ENCODE measurements at regions not wholly inside any gene's neighbourhood (a gene's known extent, or its start where the extent isn't known, plus 50 kb on each side); places are given as distances from the start of the nearest gene placed in this dataset.

GRCh38 chr7:153320681-153321080 lies 561.1 kb downstream of the ACTR3B start:
- no peak overlapping the region for H3K4me2 ChIP-seq (ENCODE audit: low read length)
- H2AFZ ChIP-seq (ENCODE audit: low read depth, low read length): no peak overlapping the region
- H3K4me3 ChIP-seq (ENCODE audit: low read length): no peak overlapping the region
- H3K9ac ChIP-seq (ENCODE audit: low read length): no peak overlapping the region
- no peak for TF ChIP-seq CTCF (IDR thresholded peaks at IDR 0.05; ENCODE audit: low read depth, low read length)
- TF ChIP-seq EZH2phosphoT487 (IDR thresholded peaks at IDR 0.05; ENCODE audit: low read depth): no peak
- H4K20me1 ChIP-seq (ENCODE audit: insufficient read depth, low read length): no peaks in the 10 kb centered on the region
- no peak overlapping the region for H3K27ac ChIP-seq (ENCODE audit: low read length)
- H3K4me1 ChIP-seq (ENCODE audit: low read length): no peaks in the 10 kb centered on the region
- H3K9me3 ChIP-seq (ENCODE audit: insufficient read depth, low read length): no peaks in the 10 kb centered on the region
- no peaks in the 10 kb centered on the region for H3K36me3 ChIP-seq (replicated peaks; ENCODE audit: low read depth, low read length)
- H3K27me3 ChIP-seq (ENCODE audit: low read depth, low read length): no peaks in the 10 kb centered on the region
- H3K79me2 ChIP-seq (ENCODE audit: low read length): no peaks in the 10 kb centered on the region

- no peaks in the 10 kb centered on the region for H3K36me3 ChIP-seq (replicated peaks; ENCODE audit: low read depth, low read length)
- no peak overlapping the region for H3K9ac ChIP-seq (ENCODE audit: low read length)
- no peak overlapping the region for H2AFZ ChIP-seq (ENCODE audit: low read depth, low read length)
- TF ChIP-seq CTCF (IDR thresholded peaks at IDR 0.05; ENCODE audit: low read depth, low read length): no peak
- TF ChIP-seq EZH2phosphoT487 (IDR thresholded peaks at IDR 0.05; ENCODE audit: low read depth): no peak
- H3K27ac ChIP-seq (ENCODE audit: low read length): no peak overlapping the region
- H3K4me1 ChIP-seq (ENCODE audit: low read length): no peaks in the 10 kb centered on the region
- no peaks in the 10 kb centered on the region for H3K79me2 ChIP-seq (ENCODE audit: low read length)
- no peaks in the 10 kb centered on the region for H3K9me3 ChIP-seq (ENCODE audit: insufficient read depth, low read length)
- H4K20me1 ChIP-seq (ENCODE audit: insufficient read depth, low read length): no peaks in the 10 kb centered on the region
- no peaks in the 10 kb centered on the region for H3K27me3 ChIP-seq (ENCODE audit: low read depth, low read length)
- no peak overlapping the region for H3K4me2 ChIP-seq (ENCODE audit: low read length)
- no peak overlapping the region for H3K4me3 ChIP-seq (ENCODE audit: low read length)
Observed at GRCh38 chr7:153322991-153323390, 563.4 kb downstream of the ACTR3B start.

GRCh38 chr7:153324094-153324493 lies 564.5 kb downstream of the ACTR3B start:
- no peaks in the 10 kb centered on the region for H3K79me2 ChIP-seq (ENCODE audit: low read length)
- H3K27ac ChIP-seq (ENCODE audit: low read length): no peak overlapping the region
- no peak overlapping the region for H3K4me3 ChIP-seq (ENCODE audit: low read length)
- no peak for TF ChIP-seq EZH2phosphoT487 (IDR thresholded peaks at IDR 0.05; ENCODE audit: low read depth)
- no peak for TF ChIP-seq CTCF (IDR thresholded peaks at IDR 0.05; ENCODE audit: low read depth, low read length)
- H2AFZ ChIP-seq (ENCODE audit: low read depth, low read length): no peak overlapping the region
- no peaks in the 10 kb centered on the region for H3K36me3 ChIP-seq (replicated peaks; ENCODE audit: low read depth, low read length)
- no peaks in the 10 kb centered on the region for H3K9me3 ChIP-seq (ENCODE audit: insufficient read depth, low read length)
- no peaks in the 10 kb centered on the region for H3K4me1 ChIP-seq (ENCODE audit: low read length)
- H3K27me3 ChIP-seq (ENCODE audit: low read depth, low read length): no peaks in the 10 kb centered on the region
- no peak overlapping the region for H3K4me2 ChIP-seq (ENCODE audit: low read length)
- H4K20me1 ChIP-seq (ENCODE audit: insufficient read depth, low read length): no peaks in the 10 kb centered on the region
- H3K9ac ChIP-seq (ENCODE audit: low read length): no peak overlapping the region

- no peaks in the 10 kb centered on the region for H4K20me1 ChIP-seq (ENCODE audit: insufficient read depth, low read length)
- H3K4me2 ChIP-seq (ENCODE audit: low read length): no peak overlapping the region
- H3K79me2 ChIP-seq (ENCODE audit: low read length): no peaks in the 10 kb centered on the region
- no peak for TF ChIP-seq CTCF (IDR thresholded peaks at IDR 0.05; ENCODE audit: low read depth, low read length)
- TF ChIP-seq EZH2phosphoT487 (IDR thresholded peaks at IDR 0.05; ENCODE audit: low read depth): no peak
- no peak overlapping the region for H3K4me3 ChIP-seq (ENCODE audit: low read length)
- H3K9ac ChIP-seq (ENCODE audit: low read length): no peak overlapping the region
- H2AFZ ChIP-seq (ENCODE audit: low read depth, low read length): no peak overlapping the region
- H3K4me1 ChIP-seq (ENCODE audit: low read length): no peaks in the 10 kb centered on the region
- no peaks in the 10 kb centered on the region for H3K9me3 ChIP-seq (ENCODE audit: insufficient read depth, low read length)
- no peak overlapping the region for H3K27ac ChIP-seq (ENCODE audit: low read length)
- no peaks in the 10 kb centered on the region for H3K36me3 ChIP-seq (replicated peaks; ENCODE audit: low read depth, low read length)
- H3K27me3 ChIP-seq (ENCODE audit: low read depth, low read length): no peaks in the 10 kb centered on the region
Observed at GRCh38 chr7:153327683-153328082, 568.1 kb downstream of the ACTR3B start.
